ENCODE measurements at regions not wholly inside any gene's neighbourhood (a gene's known extent, or its start where the extent isn't known, plus 50 kb on each side); places are given as distances from the start of the nearest gene placed in this dataset.

- TF ChIP-seq BCL11A (IDR thresholded peaks at IDR 0.05; ENCODE audit: low read depth, low read length) (no peak), PAX5 (IDR thresholded peaks at IDR 0.05; ENCODE audit: borderline replicate concordance, low read depth, low read length) (no peak), CREB1 (IDR thresholded peaks at IDR 0.05; ENCODE audit: low read depth) (no peak)
- POLR2A ChIA-PET = interaction anchor here (0.7 to 2.0 kb wide), 8 partner anchors 11 to 324 kb away, joined by 3 to 7 read pairs (median 4); partner anchors contain the start of gene KRAS
- RAD21 ChIA-PET (ENCODE audit: unreplicated experiment) = interaction anchor here (1.0 to 5.5 kb wide), 6 partner anchors 9 to 46 kb away, joined by 3 to 37 read pairs (median 7); no protein-coding TSS in a partner anchor
- no peak for DNase-seq (ENCODE audit: low read depth, low spot score)
- no peaks in the 10 kb centered on the region for H4K20me1 ChIP-seq (ENCODE audit: control insufficient read depth, insufficient read depth)
- no peak overlapping the region for H2AFZ ChIP-seq (ENCODE audit: control insufficient read depth, low read depth, low read length)
- in situ Hi-C loops (cut with MboI) (no loop called here), intact Hi-C loops (cut with micrococcal nuclease; ENCODE audit: unreplicated experiment) (loop anchor here (2.0 to 5.0 kb wide), 4 partner anchors 29 to 373 kb away; partner anchors contain the start of genes BCAT1 and KRAS)
- H3K27me3 ChIP-seq (replicated peaks in 1 of 2; ENCODE audit: control insufficient read depth in 2 of 2, insufficient read depth in 2 of 2, low read length in 1 of 2) = no peaks in the 10 kb centered on the region
- FAIRE-seq = no peak
- SMC1A ChIA-PET (ENCODE audit: uncharacterized antibody, unreplicated experiment) = interaction anchor here (0.9 to 7.6 kb wide), 9 partner anchors 9 to 81 kb away, joined by 3 to 86 read pairs (median 8); no protein-coding TSS in a partner anchor
- H3K9me3 ChIP-seq (replicated peaks; ENCODE audit: control insufficient read depth, insufficient read depth, low read length) = no peaks in the 10 kb centered on the region
- no peaks in the 10 kb centered on the region for H3K79me2 ChIP-seq (ENCODE audit: control insufficient read depth, insufficient read depth, low read length)
- CTCF ChIA-PET = interaction anchor here (1.4 to 2.8 kb wide), 2 partner anchors 42 to 80 kb away, joined by 5 to 18 read pairs; no protein-coding TSS in a partner anchor
- 62% methylated on average over 4 of the region's 4 CpGs for WGBS (ENCODE audit: insufficient coverage, insufficient replicate concordance, low lambda C conversion rate, missing lambda C conversion rate)
- H3K4me3 ChIP-seq = no peak overlapping the region
- BruUV-seq (replicated peaks) = no TSS peak
- H3K27ac ChIP-seq (ENCODE audit: control insufficient read depth, insufficient read depth) = no peak overlapping the region
- H3K4me1 ChIP-seq (ENCODE audit: control insufficient read depth, insufficient read depth, low read length) = peaks cover 40% of the 10 kb centered on the region
- no peak overlapping the region for H3K4me2 ChIP-seq (ENCODE audit: control insufficient read depth, insufficient read depth)
- H3K36me3 ChIP-seq (ENCODE audit: control insufficient read depth in 2 of 2, insufficient read depth in 2 of 2, low read length in 1 of 2) = no peaks in the 10 kb centered on the region
- ATAC-seq = no peak
- H3K9ac ChIP-seq (ENCODE audit: control insufficient read depth, insufficient read depth, low read length) = no peak overlapping the region
These were observed 71.0 kb upstream of the KRAS start for GRCh38 chr12:25321772-25322171.

DNA sequence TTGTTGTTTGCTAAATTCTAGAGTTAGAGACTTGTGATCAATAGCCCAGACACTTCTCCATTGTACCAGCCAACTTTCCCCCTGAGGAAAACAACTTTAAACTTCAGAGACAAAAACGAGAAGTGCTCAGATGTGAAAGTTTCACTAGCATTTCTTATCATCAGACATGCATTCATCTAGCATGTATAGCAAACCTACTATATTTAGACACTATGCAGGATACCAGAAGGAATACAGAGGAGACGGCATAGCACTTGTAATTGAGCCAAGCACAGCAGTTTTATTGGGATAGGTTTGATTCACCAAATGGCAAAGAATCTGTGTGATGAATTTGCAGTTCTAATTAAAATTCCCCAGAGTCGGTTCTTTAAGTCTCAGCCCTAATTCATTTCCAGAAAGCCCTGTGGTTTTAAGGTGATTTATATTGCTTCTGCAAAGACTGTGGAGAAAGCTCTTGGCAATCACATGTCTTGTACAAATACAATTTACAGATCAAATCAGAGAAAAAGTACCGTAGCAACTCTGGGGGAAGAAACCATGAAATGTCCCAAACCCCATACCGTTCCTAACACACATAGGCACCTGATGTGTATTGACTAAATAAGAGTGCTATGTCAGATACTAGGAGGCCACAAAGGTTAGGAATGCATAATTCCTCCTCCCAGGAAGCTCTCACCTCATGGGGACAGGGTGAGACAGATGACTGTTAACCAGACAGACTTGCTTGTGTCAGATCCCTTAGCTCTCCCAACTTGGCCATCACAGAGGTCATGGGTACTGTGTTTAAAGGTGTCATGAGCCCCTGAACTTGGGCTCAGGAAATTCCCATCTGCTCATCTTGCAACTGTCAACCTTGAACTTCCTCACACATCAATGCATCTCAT lies 69.6 kb upstream of the KRAS start:
- Histone ChIP-seq H3K36me3 (ENCODE audit: control insufficient read depth in 2 of 2, insufficient read depth in 2 of 2, low read length in 1 of 2) (no peaks in the 10 kb centered on the region), H3K79me2 (ENCODE audit: control insufficient read depth, insufficient read depth, low read length) (no peaks in the 10 kb centered on the region), H3K9ac (ENCODE audit: control insufficient read depth, insufficient read depth, low read length) (peak overlapping the region; percentile 30; the same call in 1 of the 2 replicates), H3K9me3 (replicated peaks; ENCODE audit: control insufficient read depth, insufficient read depth, low read length) (no peaks in the 10 kb centered on the region; the same call in 2 of the 3 replicates), H3K27ac (ENCODE audit: control insufficient read depth, insufficient read depth) (peak overlapping the region; percentile 54), H3K27me3 (replicated peaks in 1 of 2; ENCODE audit: control insufficient read depth in 2 of 2, insufficient read depth in 2 of 2, low read length in 1 of 2) (no peaks in the 10 kb centered on the region), H3K4me1 (ENCODE audit: control insufficient read depth, insufficient read depth, low read length) (peaks cover 40% of the 10 kb centered on the region), H3K4me2 (ENCODE audit: control insufficient read depth, insufficient read depth) (peak overlapping the region; percentile 86), H2AFZ (ENCODE audit: control insufficient read depth, low read depth, low read length) (peak overlapping the region; percentile 52), H3K4me3 (no peak overlapping the region; the same call in 1 of the 2 replicates), H4K20me1 (ENCODE audit: control insufficient read depth, insufficient read depth) (no peaks in the 10 kb centered on the region)
- CTCF ChIA-PET = interaction anchor here (0.7 to 3.6 kb wide), 13 partner anchors 10 to 81 kb away, joined by 3 to 18 read pairs (median 4); no protein-coding TSS in a partner anchor
- POLR2A ChIA-PET = interaction anchor here (0.7 to 2.0 kb wide), 9 partner anchors 12 to 322 kb away, joined by 3 to 7 read pairs (median 4); partner anchors contain the start of gene KRAS
- RAD21 ChIA-PET (ENCODE audit: unreplicated experiment) = interaction anchor here (0.8 to 5.5 kb wide), 13 partner anchors 10 to 321 kb away, joined by 3 to 37 read pairs (median 5); partner anchors contain the start of genes DNAI7 and ETFRF1
- intact Hi-C loops (cut with micrococcal nuclease; ENCODE audit: unreplicated experiment) (loop anchor here (1.0 to 5.0 kb wide), 5 partner anchors 28 to 372 kb away; partner anchors contain the start of genes BCAT1 and KRAS), in situ Hi-C loops (cut with MboI) (no loop called here)
- SMC1A ChIA-PET (ENCODE audit: uncharacterized antibody, unreplicated experiment) = interaction anchor here (0.8 to 7.6 kb wide), 18 partner anchors 9 to 615 kb away, joined by 3 to 86 read pairs (median 5); no protein-coding TSS in a partner anchor
- BruUV-seq (replicated peaks) = no TSS peak
- FAIRE-seq (peak; percentile 27), DNase-seq (ENCODE audit: low read depth, low spot score) (peak; percentile 82), ATAC-seq (peak; percentile 84)
- WGBS (ENCODE audit: insufficient coverage, insufficient replicate concordance, low lambda C conversion rate, missing lambda C conversion rate) = under 1% methylated on average over 5 of the region's 5 CpGs
- TF ChIP-seq, protein P1, sequence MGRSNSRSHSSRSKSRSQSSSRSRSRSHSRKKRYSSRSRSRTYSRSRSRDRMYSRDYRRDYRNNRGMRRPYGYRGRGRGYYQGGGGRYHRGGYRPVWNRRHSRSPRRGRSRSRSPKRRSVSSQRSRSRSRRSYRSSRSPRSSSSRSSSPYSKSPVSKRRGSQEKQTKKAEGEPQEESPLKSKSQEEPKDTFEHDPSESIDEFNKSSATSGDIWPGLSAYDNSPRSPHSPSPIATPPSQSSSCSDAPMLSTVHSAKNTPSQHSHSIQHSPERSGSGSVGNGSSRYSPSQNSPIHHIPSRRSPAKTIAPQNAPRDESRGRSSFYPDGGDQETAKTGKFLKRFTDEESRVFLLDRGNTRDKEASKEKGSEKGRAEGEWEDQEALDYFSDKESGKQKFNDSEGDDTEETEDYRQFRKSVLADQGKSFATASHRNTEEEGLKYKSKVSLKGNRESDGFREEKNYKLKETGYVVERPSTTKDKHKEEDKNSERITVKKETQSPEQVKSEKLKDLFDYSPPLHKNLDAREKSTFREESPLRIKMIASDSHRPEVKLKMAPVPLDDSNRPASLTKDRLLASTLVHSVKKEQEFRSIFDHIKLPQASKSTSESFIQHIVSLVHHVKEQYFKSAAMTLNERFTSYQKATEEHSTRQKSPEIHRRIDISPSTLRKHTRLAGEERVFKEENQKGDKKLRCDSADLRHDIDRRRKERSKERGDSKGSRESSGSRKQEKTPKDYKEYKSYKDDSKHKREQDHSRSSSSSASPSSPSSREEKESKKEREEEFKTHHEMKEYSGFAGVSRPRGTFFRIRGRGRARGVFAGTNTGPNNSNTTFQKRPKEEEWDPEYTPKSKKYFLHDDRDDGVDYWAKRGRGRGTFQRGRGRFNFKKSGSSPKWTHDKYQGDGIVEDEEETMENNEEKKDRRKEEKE (IDR thresholded peaks at IDR 0.05) = no peak
- TF ChIP-seq SMC3 (IDR thresholded peaks at IDR 0.05; ENCODE audit: borderline replicate concordance, low read length) = no peak
- TF ChIP-seq BHLHE40 (IDR thresholded peaks at IDR 0.05; ENCODE audit: borderline replicate concordance in 1 of 2, low read depth in 2 of 2, low read length in 1 of 2) = peak; percentile 36 to 65
- TF ChIP-seq SKIL (IDR thresholded peaks at IDR 0.05; ENCODE audit: low read depth, poor library complexity, severe bottlenecking) = peak; percentile 96
- no peak for TF ChIP-seq SREBF1 (IDR thresholded peaks at IDR 0.05; ENCODE audit: low read length)
- TF ChIP-seq RUNX3 (IDR thresholded peaks at IDR 0.05; ENCODE audit: low read length) = peak; percentile 93
